ENCODE measurements at regions not wholly inside any gene's neighbourhood (a gene's known extent, or its start where the extent isn't known, plus 50 kb on each side); places are given as distances from the start of the nearest gene placed in this dataset.

DNA sequence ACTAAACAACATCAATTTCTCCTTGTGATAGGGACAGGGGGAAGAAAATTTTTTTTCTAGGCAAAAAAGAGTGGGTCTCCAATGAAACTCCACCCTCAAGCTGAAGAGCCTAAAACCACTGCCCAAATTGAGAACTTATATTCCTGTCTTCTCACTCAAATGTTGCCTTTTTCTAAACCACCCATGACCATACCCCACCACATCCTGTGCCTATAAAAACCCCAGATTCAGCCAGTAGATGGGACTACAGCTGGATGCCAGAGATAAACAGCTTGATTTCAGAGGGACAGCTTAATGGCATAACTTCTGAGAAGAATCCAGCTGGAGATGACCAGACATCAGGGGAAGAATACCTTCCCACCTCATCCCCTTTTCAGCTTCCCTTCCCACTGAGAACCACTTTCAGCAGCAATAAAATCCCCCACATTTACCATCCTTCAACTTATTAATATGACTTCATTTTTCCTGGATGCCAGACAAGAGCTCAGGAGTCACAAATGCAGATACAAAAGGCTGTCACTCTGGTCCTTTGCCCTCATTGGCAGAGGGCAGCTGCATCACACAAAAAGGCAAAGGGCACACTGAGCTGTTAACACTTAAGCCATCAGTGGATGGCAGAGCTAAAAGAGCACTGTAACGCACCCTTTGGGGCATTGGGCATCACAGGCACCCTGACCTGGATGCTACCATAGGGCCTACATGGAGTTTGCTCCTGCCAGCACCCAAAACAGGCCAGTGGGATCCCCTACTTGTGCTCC, 972.5 kb upstream of the CTNND2 start:
- TF ChIP-seq CTCF (IDR thresholded peaks at IDR 0.05): no peak
- no peak for TF ChIP-seq POLR2A (IDR thresholded peaks at IDR 0.05)

All from Peyer's patch (tissue), 4 donors.